ENCODE measurements at regions not wholly inside any gene's neighbourhood (a gene's known extent, or its start where the extent isn't known, plus 50 kb on each side); places are given as distances from the start of the nearest gene placed in this dataset.

- DNase-seq (ENCODE audit: low spot score): no peak
Measured at GRCh38 chr18:26700728-26701127, 152.4 kb upstream of the KCTD1 start.

GRCh38 chr18:26700201-26700600 is 151.8 kb upstream of the KCTD1 start:
- no peak for DNase-seq (ENCODE audit: low spot score)

- DNase-seq (ENCODE audit: low spot score): no peak
Measured at GRCh38 chr18:26697186-26697884, 149.0 kb upstream of the KCTD1 start.

GRCh38 chr18:26696786-26697185 is 148.4 kb upstream of the KCTD1 start:
- DNase-seq (ENCODE audit: low spot score): no peak

GRCh38 chr18:26696308-26696707 is 148.0 kb upstream of the KCTD1 start:
- no peak for DNase-seq (ENCODE audit: low spot score)

GRCh38 chr18:26689226-26689879 is 141.0 kb upstream of the KCTD1 start:
- DNase-seq (ENCODE audit: low spot score): no peak

- DNase-seq (ENCODE audit: low spot score): no peak
Measured at GRCh38 chr18:26686532-26686931, 138.2 kb upstream of the KCTD1 start.

GRCh38 chr18:26685438-26686157 is 137.2 kb upstream of the KCTD1 start:
- DNase-seq (ENCODE audit: low spot score): no peak

- DNase-seq (ENCODE audit: low spot score): no peak
Measured at GRCh38 chr18:26677957-26678356, 129.6 kb upstream of the KCTD1 start.

GRCh38 chr18:26667046-26667445 is 118.7 kb upstream of the KCTD1 start:
- DNase-seq (ENCODE audit: low spot score): no peak

GRCh38 chr18:26662996-26663395 is 114.6 kb upstream of the KCTD1 start:
- no peak for DNase-seq (ENCODE audit: low spot score)

GRCh38 chr18:26657631-26658581 is 109.6 kb upstream of the KCTD1 start:
- no peak for DNase-seq (ENCODE audit: low spot score)

- peak; percentile 32 for DNase-seq (ENCODE audit: low spot score)
Measured at GRCh38 chr18:26656944-26657536, 108.7 kb upstream of the KCTD1 start.

GRCh38 chr18:26656431-26656943 is 108.1 kb upstream of the KCTD1 start:
- no peak for DNase-seq (ENCODE audit: low spot score)

GRCh38 chr18:26655525-26656430 is 107.4 kb upstream of the KCTD1 start:
- DNase-seq (ENCODE audit: low spot score): peak; percentile 28

- no peak for DNase-seq (ENCODE audit: low spot score)
Measured at GRCh38 chr18:26654616-26655524, 106.5 kb upstream of the KCTD1 start.

- no peak for DNase-seq (ENCODE audit: low spot score)
Measured at GRCh38 chr18:26653943-26654615, 105.7 kb upstream of the KCTD1 start.

GRCh38 chr18:26652501-26652900 is 104.1 kb upstream of the KCTD1 start:
- DNase-seq (ENCODE audit: low spot score): no peak

Measured in SW480 (cell line).